ENCODE measurements at regions not wholly inside any gene's neighbourhood (a gene's known extent, or its start where the extent isn't known, plus 50 kb on each side); places are given as distances from the start of the nearest gene placed in this dataset.
"Not testable (repeated sequence)": the region's sequence is repeated elsewhere in the genome, so short reads cannot be mapped to it uniquely, and the experiment has no call there.

GRCh38 chr15:92845126-92845508 is 55.0 kb upstream of the CHD2 start:
- Histone ChIP-seq H3K4me1 (no peaks in the 10 kb centered on the region), H3K9ac (no peak overlapping the region), H2AFZ (no peak overlapping the region), H3K4me3 (ENCODE audit: low read depth, low read length) (peak overlapping the region; percentile 37), H3K79me2 (no peaks in the 10 kb centered on the region), H3K36me3 (ENCODE audit: control insufficient read depth, insufficient read depth, low read length) (no peaks in the 10 kb centered on the region), H3K4me2 (ENCODE audit: low read length) (peak overlapping the region; percentile 47), H3K27ac (no peak overlapping the region), H3K27me3 (ENCODE audit: control insufficient read depth, insufficient read depth, low read length) (no peaks in the 10 kb centered on the region), H3K9me3 (ENCODE audit: control insufficient read depth, low read length) (no peaks in the 10 kb centered on the region)
- TF ChIP-seq CTCF (IDR thresholded peaks at IDR 0.05): no peak

- no peak overlapping the region for H3K4me3 ChIP-seq (ENCODE audit: low read depth, low read length)
- no peaks in the 10 kb centered on the region for H3K36me3 ChIP-seq (ENCODE audit: control insufficient read depth, insufficient read depth, low read length)
- H3K27ac ChIP-seq: no peak overlapping the region
- H3K9me3 ChIP-seq (ENCODE audit: control insufficient read depth, low read length): no peaks in the 10 kb centered on the region
- no peak overlapping the region for H2AFZ ChIP-seq
- no peak overlapping the region for H3K9ac ChIP-seq
- no peaks in the 10 kb centered on the region for H3K79me2 ChIP-seq
- H3K4me1 ChIP-seq: no peaks in the 10 kb centered on the region
- TF ChIP-seq CTCF (IDR thresholded peaks at IDR 0.05): no peak
- H3K27me3 ChIP-seq (ENCODE audit: control insufficient read depth, insufficient read depth, low read length): no peaks in the 10 kb centered on the region
- no peak overlapping the region for H3K4me2 ChIP-seq (ENCODE audit: low read length)
Measured at GRCh38 chr15:92846741-92847140, 53.4 kb upstream of the CHD2 start.

- no peaks in the 10 kb centered on the region for H3K79me2 ChIP-seq
- H3K4me3 ChIP-seq (ENCODE audit: low read depth, low read length): no peak overlapping the region
Measured at GRCh38 chr15:92847841-92848240, 52.3 kb upstream of the CHD2 start.

GRCh38 chr15:92848464-92848851 is 51.7 kb upstream of the CHD2 start:
- H3K27me3 ChIP-seq (ENCODE audit: control insufficient read depth, insufficient read depth, low read length): no peaks in the 10 kb centered on the region
- H3K4me1 ChIP-seq: no peaks in the 10 kb centered on the region
- H2AFZ ChIP-seq: no peak overlapping the region
- no peak overlapping the region for H3K4me3 ChIP-seq (ENCODE audit: low read depth, low read length)
- no peak overlapping the region for H3K27ac ChIP-seq
- no peaks in the 10 kb centered on the region for H3K36me3 ChIP-seq (ENCODE audit: control insufficient read depth, insufficient read depth, low read length)
- no peak overlapping the region for H3K9ac ChIP-seq
- H3K4me2 ChIP-seq (ENCODE audit: low read length): no peak overlapping the region
- TF ChIP-seq CTCF (IDR thresholded peaks at IDR 0.05): no peak
- no peaks in the 10 kb centered on the region for H3K9me3 ChIP-seq (ENCODE audit: control insufficient read depth, low read length)
- H3K79me2 ChIP-seq: no peaks in the 10 kb centered on the region

More at GRCh38 chr15:92847841-92848240, 52.3 kb upstream of the CHD2 start:
- H3K27me3 ChIP-seq (ENCODE audit: control insufficient read depth, insufficient read depth, low read length): no peaks in the 10 kb centered on the region
- H3K4me1 ChIP-seq: no peaks in the 10 kb centered on the region
- no peak for TF ChIP-seq CTCF (IDR thresholded peaks at IDR 0.05)
- H2AFZ ChIP-seq: no peak overlapping the region
- no peak overlapping the region for H3K4me2 ChIP-seq (ENCODE audit: low read length)
- H3K27ac ChIP-seq: no peak overlapping the region
- H3K9ac ChIP-seq: no peak overlapping the region
- H3K9me3 ChIP-seq (ENCODE audit: control insufficient read depth, low read length): no peaks in the 10 kb centered on the region
- H3K36me3 ChIP-seq (ENCODE audit: control insufficient read depth, insufficient read depth, low read length): no peaks in the 10 kb centered on the region

GRCh38 chr15:92848852-92849598 is 51.1 kb upstream of the CHD2 start:
- Histone ChIP-seq H3K4me2 (ENCODE audit: low read length) (no peak overlapping the region), H3K27me3 (ENCODE audit: control insufficient read depth, insufficient read depth, low read length) (no peaks in the 10 kb centered on the region), H3K9ac (no peak overlapping the region), H2AFZ (no peak overlapping the region), H3K4me3 (ENCODE audit: low read depth, low read length) (no peak overlapping the region), H3K36me3 (ENCODE audit: control insufficient read depth, insufficient read depth, low read length) (no peaks in the 10 kb centered on the region), H3K27ac (no peak overlapping the region), H3K79me2 (no peaks in the 10 kb centered on the region), H3K4me1 (no peaks in the 10 kb centered on the region), H3K9me3 (ENCODE audit: control insufficient read depth, low read length) (no peaks in the 10 kb centered on the region)
- no peak for TF ChIP-seq CTCF (IDR thresholded peaks at IDR 0.05)

- H3K9ac ChIP-seq; H3K79me2 ChIP-seq; H3K4me3 ChIP-seq (ENCODE audit: low read depth, low read length); H3K27me3 ChIP-seq (ENCODE audit: control insufficient read depth, insufficient read depth, low read length); H3K27ac ChIP-seq; H2AFZ ChIP-seq; H3K9me3 ChIP-seq (ENCODE audit: control insufficient read depth, low read length); H3K36me3 ChIP-seq (ENCODE audit: control insufficient read depth, insufficient read depth, low read length); H3K4me1 ChIP-seq; H3K4me2 ChIP-seq (ENCODE audit: low read length): not testable (repeated sequence)
Measured at GRCh38 chr15:92850218-92850617, 49.9 kb upstream of the CHD2 start.

All from parathyroid adenoma (tissue), 2 donors.